Inflammatory macrophage treated with lipopolysaccharide for 1 hour (primary cell): ENCODE measurements at regions not wholly inside any gene's neighbourhood (a gene's known extent, or its start where the extent isn't known, plus 50 kb on each side); places are given as distances from the start of the nearest gene placed in this dataset.

Experiments used
- DNase-seq, 2 donors: peaks; one replicate each; pipeline ENCODE4 v3.0.0-alpha.2; 2020 to 2022

DNA sequence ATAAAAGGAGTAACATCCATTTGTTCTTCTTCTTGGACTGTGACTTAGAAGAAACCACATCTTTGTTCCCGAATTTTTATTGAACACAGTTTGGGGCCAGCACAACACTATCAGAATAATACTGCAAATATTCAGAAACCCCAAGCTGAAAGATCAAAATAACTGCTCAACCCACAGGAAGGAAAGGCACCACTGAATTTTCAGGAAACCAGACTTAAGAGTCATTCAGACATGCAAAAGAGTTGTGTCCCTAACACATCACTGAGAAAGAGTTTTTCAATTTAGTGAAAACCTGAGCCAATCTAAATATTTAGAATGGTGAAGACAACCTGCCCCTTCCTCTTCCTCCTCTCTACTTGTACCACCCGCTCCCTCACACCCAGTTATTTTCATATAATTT is 295.0 kb upstream of the RORA start:
- DNase-seq = no peak

DNA sequence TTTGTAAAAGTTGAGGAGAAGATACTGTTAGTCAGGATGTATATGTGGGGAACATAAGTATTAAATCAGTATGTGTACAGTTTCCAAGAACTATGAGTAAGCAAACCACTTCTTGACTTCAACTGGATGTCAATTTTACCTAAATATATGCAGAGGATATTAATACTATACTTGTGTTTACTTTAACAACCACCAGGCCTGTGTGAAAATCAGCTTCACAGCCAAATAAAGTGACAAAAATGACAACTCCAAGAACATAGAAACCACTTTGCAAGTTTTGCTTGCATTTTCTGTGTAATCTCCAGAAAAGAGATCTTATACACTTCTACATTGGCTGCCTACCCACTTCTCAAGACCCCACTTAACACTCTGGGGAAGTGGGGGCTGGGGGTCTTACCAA is 293.3 kb upstream of the RORA start:
- no peak for DNase-seq

DNA sequence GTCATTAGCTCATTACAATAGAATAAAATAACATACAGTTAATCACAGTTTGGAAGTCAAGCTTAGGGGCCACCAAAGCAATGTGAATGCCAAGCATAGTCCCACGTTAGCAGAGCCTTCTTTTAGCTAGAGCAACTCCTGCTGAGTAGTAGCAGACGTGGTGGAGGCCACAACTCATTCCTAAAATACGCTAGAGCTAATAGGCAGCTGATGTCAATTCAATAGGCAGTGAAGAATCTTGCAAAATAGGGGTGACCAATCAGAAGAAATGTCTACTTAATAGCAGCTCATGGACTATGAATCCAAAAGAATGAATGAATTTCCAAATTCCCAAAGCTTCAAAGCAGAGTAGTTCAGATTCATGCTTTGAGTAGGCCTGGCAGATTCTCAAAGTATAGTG is 292.9 kb upstream of the RORA start:
- no peak for DNase-seq

DNA sequence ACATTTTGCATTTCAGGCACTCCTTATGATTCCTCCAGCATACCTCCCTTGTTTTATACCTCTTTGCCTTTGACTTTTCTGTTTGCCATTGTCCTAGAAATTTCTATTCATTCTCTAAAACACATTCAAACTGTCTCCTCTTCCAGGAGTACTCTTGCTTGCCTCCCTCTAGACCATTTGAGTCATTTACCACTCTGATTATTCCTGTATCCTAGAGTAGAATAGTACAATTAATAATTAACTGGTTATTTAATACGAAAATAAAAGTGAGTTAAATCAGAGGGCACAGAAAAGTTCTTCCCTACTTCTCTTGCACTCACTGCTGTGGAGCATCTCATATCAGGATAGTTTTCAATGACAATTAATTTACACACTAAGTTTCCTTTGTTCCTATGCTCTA is 290.2 kb upstream of the RORA start:
- DNase-seq = no peak

DNA sequence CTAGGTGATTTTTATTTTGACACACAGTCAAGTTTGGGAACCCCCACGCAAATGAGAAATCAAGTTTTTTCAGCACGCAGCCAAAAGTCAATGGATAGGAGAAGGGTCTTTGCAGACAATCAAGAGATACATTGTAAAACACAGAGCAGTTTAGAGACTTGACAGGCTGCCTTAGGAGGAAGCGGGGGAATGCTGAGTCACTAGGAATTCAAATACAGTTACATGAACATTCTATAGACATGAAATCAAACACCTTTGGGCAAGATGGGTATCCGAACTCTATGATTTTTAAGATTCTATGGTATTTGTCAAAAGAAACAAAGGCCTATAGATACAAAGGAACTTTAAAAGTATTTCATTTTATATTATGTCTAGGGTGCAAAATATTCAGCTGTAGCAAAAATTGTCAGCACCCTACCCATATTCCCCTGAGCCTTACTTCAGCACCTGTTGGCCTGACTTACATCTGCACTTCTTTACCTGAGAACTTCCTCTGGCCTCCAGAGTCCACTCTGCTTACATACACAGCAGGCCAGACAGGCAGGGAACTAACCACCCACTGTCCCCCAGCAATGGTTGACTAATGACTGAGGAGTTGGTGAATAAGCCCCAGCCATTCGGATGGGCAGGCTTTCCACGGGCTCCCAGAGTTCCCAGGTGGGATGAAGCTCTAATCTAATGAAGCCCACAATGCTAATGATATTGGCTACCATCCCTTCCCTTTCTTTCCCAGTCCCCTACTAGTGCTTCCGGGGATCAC is 289.3 kb upstream of the RORA start:
- DNase-seq = no peak

DNA sequence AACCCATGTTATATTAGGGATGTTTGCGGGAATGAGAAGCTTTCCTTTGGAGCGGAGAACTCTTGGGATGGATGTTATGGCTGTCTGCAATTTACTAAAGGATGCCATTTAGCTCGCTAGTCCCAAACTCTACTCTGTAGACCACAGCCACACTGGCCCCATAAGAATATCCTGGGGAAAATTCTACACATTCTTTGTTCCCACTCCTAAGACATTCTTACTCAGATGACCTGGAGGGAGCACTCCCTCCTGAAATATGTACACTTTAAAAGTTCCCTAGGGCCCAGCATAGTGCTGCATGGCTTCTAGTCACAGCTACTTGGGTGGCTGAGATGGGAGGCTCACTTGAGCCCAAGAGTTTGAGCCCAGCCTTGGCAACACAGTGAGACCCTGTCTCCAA is 288.7 kb upstream of the RORA start:
- no peak for DNase-seq

DNA sequence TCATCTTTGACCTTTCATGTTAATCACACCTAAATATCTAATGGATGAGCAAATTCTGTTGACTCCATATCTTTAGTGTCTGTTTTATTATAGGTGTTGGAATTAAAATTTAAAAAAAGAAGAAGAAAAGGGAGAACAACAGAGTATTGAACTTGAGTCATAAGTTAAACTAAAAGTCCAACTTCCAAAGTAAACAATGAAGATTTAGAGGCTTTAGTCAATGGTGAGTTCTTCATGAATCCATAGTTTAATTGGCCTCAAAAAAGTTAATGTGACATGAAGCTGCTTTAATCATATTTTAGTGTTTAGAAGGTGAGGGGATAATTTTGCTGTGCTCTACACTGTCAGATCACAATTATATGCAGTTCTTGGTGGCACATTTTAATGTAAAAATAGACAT is 288.2 kb upstream of the RORA start:
- DNase-seq = no peak

DNA sequence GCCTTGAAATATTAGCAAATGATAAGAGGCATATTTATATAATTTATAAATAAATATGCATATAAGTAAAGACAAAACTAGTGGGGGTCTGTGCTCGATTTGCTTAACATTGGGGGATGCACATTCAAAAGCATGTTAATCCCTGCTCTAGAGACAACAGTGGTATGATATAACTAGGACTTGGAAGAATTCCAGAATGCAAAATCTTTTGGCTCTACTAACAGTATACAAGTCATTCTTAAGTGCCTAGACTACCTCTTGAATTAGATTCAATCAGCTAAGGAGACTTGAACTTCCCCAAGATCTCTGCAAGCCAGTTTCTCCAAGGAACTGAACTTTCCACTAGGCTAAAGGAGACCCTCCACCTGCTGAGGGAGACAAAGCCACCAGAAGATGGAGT is 282.7 kb upstream of the RORA start:
- DNase-seq = no peak

DNA sequence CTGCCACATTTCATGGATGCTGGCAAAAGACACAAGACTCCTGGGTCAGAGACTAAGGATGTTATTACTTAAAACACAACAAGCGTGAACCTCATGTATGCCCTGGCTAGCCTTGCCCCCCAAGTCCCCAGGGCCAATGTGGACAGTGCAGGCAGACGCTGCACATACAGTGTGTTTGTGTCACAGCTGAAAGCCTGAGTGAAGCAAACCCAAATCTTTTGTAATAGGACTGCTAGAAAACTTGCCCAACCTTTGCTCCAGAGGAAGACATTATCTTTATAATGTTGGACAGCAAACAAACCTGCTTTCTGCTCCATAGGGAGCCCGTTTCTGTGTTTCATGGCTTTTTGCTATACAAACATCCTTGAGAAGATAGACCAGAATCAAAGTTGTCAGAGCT is 282.0 kb upstream of the RORA start:
- no peak for DNase-seq

DNA sequence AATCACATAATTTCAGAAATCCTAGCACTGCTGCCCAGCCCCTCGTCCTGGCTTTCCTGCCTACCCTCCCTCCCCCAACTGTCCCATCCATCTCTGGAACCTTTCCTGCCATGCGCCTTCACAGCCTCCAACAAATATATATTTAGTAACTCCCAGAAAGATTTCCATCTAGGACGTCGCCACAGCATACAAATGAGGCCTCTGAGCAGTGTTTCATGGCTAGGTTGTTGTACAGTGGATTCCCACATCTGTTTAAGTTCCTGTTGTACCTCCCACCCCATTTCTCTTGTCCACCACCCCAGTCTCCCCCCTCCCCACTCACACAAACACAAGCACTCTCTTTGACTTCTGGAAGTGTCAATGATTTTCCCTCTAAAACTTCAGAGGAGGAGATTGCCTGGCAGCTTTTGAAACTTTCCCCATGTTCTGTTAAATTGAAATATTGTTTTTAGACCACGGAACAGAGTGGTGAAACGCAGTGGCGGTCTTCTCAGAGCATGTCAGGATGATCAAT is 280.3 kb upstream of the RORA start:
- no peak for DNase-seq

DNA sequence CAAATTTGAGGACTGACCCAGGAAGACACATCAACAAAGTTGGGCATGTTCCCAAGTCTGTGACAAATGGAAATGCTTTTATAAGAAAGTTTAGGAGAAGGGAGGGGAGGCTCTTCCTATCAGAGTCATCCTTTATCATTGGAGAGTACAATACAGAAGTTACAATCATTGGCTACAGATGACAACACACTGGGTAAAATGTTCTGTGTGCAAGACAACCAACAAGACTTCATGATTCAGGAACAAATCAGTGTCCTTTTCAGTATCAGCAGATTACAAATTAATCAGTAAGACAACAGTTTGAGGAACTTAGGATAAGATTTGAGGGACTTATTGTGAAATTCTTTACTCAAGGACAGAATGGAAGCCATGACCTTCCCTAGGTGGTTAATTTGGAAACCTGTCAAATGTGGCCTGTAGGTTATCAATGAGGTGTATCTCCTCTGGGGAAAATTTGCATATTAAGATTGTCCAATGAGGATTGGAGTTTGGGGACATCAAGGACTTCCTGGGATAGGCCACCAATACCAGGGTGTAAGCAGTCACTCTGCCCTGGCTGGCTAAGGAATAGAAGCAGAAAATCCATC is 274.4 kb upstream of the RORA start:
- no peak for DNase-seq

DNA sequence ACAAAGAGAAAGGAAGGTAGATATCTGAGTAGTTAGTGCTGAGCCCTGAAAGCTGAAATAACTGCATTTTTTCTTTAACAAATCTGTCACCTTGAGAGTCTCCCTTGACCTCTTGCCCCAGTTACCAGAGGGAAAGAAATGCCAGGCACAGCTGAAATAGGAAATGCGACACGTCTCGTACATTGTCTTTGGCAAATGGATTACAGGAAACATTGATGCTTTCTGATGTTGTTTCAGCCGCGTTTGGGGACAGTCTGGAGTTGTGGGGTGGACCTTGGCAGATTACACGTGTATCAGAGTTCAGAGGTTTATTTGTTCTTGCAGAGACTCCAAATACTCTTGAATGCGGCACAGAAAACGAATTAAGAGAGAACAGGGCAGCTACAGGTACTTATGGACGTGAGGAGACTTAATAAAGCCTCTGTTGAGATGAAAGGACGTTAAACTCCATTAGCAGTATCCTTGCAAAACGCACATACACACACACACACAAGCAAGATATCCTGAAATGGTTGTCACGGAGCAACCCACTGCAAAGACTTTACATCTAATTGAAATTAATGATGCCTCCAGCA is 272.8 kb upstream of the RORA start:
- no peak for DNase-seq

DNA sequence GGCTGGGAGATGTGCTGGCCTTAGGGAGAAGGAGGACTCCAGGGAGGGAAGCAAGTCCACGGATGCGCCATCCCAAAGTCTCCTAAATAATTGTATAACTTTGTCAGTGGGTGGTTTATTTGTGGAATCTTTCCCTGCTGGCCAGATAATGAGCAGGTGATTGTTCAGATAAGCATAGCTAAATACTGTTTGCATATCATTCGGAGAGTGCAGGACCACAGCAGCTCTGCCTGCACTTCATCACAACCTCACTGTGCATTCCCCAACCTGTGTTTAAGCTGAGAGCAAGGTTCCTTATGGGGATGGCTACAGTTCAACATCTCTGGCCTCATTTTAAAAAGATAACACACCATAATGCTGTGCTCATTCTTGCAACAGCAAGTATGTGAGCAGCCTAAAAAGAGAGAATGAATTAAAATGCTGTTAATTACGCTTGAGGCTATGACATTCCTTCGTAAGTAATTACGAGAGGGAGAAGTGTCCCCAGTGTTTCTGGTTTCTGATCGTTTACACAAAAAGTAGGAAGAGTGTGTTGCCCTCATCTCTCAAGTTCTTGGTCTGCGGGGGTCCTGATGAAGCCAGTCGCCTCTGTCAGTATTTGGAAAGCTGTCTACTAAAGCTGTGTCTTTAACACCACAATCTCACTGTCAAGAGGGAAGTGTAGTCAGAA is 272.0 kb upstream of the RORA start:
- no peak for DNase-seq

DNA sequence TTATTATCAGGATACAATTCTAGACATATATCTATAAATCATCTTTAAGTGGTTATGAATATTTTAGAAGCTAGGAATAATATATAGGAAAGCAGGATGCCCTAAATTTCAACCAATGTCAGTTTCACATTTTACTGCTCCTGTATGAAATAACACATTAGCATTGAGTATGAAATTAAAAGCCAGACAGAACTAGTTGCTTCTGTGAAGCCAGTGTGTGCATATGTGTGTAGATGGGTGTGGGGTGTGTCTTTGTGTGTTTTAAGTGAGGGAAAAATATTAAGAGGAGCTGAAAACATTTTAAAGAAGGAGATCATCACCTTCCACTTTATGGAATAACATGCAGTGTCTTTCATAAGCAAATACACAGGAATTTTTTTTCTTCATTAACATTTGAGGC is 271.4 kb upstream of the RORA start:
- no peak for DNase-seq

DNA sequence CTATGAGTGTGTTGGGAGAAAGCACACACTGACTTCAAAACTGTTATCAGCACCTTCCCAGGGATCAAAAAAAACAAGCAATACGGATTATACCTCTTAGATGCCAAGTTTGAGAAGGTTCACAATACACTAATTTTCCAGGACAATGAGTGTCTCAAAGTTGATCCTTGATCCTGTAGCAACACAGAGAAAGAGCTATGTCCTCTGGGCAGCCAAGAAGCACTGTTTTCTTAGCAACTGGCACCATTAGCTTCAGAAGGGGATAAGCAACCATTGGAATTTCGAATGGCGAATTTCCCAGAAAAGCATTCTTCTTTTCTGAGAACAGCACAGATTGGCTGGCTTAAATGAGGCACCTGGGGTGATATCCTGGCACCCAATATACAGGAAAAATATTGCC is 270.3 kb upstream of the RORA start:
- no peak for DNase-seq

DNA sequence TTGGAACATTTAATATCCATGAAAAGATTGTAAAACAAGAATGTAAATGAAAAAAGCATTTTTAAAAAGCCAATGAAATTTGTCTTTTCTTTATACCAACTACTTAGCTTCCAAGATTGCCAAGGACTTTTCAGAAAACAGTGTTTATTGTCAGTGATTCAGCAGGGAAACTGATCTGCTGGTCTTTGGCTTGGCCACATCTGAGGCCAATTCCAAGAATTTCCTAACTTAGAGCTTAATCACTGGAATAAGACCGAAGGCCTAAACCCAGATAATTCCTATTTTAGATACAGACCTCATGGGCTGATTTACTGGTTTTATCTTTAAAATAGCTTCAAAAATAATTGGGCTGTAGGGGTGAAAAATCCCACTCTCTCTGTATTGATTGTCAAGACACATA is 260.5 kb upstream of the RORA start:
- DNase-seq = no peak

DNA sequence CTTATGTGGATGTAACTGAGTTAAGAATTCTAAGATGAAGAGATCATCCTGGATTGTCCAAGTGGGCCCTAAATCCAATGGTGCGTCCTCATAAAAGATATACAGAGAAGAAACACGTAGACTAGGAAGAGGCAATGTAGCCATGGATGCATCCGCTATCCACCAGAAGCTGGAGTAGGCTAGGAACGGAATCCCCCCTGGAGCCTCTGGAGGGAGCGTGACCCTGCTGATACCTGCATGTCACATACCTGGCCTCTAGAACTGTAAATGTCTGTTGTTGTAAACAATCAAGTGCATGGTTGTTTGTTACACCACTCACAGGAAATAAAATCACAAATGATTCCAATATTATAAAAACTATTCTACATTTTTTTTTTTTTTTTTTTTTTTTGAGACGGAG is 254.5 kb upstream of the RORA start:
- no peak for DNase-seq

DNA sequence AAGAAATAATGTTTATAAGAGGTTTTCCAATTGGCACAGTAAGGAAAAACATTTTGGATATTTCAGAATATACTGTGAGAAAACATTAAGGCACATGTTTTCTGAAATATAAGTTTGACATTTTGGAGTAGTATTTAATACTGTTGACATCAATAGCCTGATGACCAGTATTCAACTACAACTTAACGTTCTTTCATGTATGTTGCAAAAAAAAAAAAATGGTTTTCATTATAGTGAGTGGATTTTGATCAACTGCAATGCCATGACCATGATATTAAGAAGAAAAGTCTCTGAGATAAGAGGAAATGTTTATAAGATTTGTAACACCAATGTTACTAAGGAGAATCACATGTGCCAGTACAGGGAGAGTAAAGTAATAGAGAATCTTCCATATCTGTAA is 252.8 kb upstream of the RORA start:
- DNase-seq = no peak

DNA sequence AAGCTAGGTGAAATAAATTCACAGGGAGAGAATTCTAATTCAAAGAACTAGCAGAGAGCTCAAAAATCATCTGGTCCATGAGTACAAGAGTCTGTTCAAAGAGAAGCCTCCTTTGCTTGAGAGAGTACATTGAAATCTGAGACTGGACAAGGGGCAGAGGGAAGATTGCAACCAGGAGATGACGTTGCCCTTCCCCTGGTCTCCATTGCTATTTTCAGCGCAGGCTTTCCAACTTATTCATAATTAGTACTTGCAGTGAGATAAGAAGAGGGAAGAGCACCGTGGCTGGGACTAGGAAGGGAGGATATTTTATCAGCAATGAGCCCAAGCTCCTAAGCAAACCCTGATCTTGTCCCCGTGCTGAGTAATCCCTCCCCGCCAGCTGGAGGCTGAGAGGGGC is 251.8 kb upstream of the RORA start:
- DNase-seq = no peak

DNA sequence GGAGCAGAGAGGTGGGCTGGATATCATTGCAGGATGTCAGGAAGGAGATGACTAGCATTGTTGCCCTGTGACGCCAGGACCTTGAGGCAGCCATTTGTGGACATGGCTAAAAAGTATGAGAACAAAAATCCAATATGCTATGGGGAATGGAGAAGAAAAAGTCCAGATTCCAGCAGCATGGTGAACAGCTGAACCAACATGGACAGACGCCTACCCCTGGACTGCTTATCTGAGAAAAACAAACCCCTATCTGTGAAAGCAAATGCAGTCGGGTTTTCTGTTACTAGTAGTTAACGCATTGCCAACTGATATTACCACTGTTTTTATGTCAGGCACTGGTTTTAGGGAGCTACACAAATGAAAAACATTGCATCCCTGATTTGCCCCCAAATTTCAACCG is 251.2 kb upstream of the RORA start:
- no peak for DNase-seq

DNA sequence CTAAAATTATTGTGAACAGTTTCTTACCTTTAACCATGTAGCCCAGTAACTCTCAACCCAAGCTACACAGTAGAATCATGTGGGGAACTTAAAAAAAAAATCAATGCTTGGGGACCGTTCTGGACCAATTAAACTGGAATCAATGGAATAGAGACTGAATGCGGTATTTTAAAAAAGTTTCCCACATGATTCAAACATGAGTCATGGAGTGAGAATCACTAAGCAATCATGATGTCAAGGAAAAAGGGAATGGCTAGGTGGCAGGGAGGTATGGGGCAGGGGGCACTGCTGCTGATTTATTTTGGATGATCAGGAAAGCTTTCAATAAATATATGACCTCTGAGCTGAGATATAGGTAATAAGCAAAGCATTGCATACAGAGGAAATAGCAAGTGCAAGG is 250.5 kb upstream of the RORA start:
- DNase-seq = no peak

DNA sequence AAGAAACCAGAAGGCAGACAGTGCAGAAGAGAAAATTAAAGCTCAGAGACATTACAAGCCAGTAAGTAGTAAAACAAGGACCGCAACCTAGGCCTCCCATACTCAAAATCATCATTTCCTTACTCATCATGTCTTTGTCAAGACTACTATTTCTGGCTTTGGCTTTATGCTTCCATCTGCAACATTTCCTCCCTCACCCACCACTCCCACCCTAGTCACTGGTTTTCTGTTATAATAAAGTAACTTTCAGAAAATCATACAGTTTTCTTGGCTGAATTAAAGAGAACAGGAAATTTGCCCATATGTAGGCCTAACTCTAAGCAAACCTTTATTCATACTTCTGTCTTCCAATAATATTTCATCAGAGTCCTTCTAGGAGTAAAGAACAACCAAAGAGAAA is 247.6 kb upstream of the RORA start:
- DNase-seq = no peak

DNA sequence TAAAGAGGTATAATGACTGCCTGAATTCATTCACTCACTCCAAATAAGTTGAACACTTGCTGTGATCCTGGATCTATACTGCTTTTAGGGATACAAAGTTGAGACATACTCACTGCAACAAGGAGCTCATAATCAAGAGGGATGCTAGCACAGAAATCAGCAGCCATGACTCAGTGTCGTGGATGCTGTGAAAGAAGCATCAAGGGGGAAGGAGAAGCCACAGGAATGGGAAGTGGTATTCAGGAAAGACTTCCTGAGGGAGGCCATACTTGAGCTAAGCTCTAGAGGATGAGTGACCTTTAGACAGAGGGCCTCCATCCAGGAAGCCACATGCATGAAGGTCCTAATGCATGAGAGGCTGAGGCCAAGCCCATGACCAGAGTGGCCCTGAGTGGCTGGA is 245.7 kb upstream of the RORA start:
- no peak for DNase-seq

DNA sequence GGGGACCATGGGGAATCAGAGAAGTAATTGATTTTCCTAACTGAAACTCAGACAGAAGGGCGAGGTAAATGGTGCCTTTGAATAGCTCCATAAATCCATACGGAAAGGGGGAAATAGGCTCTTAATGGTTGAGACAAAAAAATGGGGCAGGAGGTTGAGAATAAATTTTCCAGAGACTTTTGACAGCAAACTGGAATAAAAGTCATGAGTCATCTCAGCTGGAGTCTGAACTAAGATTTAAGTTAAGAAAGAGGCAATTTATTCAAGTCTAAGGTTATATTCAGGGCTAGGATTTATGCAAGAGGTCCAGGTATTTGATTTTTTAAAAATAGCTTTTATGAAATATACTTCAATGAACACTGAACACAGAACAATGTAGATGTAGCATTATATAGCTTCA is 238.7 kb upstream of the RORA start:
- DNase-seq = no peak
